ENCODE measurements at regions not wholly inside any gene's neighbourhood (a gene's known extent, or its start where the extent isn't known, plus 50 kb on each side); places are given as distances from the start of the nearest gene placed in this dataset.
A peak's percentile ranks its signal among the peaks of the same experiment; 100 is the strongest.

- no peak for DNase-seq (ENCODE audit: low read depth)
- Histone ChIP-seq H3K36me3 (ENCODE audit: control insufficient read depth, insufficient read depth, low read length, severe bottlenecking) (no peaks in the 10 kb centered on the region), H3K27me3 (replicated peaks; ENCODE audit: control insufficient read depth, insufficient read depth, low read length) (peaks cover 3% of the 10 kb centered on the region), H3K4me3 (ENCODE audit: low read length) (peak overlapping the region; percentile 27), H3K9me3 (ENCODE audit: control insufficient read depth, low read length) (peaks cover 11% of the 10 kb centered on the region), H3K9ac (ENCODE audit: low read length) (no peak overlapping the region), H3K4me1 (ENCODE audit: control insufficient read depth, insufficient read depth, low read length) (peaks cover 15% of the 10 kb centered on the region)
Observed at GRCh38 chr18:37654034-37654433, 88.4 kb upstream of the CELF4 start.

DNA sequence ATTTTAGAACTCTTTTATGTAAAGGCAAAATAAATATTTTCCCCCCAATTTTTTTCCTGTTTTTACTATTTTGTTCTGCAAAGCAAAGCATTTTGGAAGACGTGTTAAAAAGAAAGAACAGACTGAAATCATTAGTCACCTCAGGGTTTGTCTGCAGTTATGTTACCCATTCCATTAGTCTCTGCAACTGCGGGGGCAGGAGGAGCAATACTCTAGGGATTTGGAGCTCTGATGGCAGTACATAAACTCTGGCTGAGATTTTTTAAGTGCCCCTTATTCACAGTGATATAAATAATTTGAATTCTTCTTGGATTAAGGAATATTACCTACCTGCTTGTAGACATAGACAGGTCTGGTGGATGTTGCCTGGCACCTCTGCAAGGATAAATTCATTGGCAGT lies 88.0 kb upstream of the CELF4 start:
- peak overlapping the region; percentile 27 for H3K4me3 ChIP-seq (ENCODE audit: low read length)
- H3K27me3 ChIP-seq (replicated peaks; ENCODE audit: control insufficient read depth, insufficient read depth, low read length): peaks cover 3% of the 10 kb centered on the region
- peak overlapping the region; percentile 7 for H3K9ac ChIP-seq (ENCODE audit: low read length)
- no peaks in the 10 kb centered on the region for H3K36me3 ChIP-seq (ENCODE audit: control insufficient read depth, insufficient read depth, low read length, severe bottlenecking)
- DNase-seq (ENCODE audit: low read depth): no peak
- peaks cover 15% of the 10 kb centered on the region for H3K4me1 ChIP-seq (ENCODE audit: control insufficient read depth, insufficient read depth, low read length)
- H3K9me3 ChIP-seq (ENCODE audit: control insufficient read depth, low read length): peaks cover 11% of the 10 kb centered on the region

DNA sequence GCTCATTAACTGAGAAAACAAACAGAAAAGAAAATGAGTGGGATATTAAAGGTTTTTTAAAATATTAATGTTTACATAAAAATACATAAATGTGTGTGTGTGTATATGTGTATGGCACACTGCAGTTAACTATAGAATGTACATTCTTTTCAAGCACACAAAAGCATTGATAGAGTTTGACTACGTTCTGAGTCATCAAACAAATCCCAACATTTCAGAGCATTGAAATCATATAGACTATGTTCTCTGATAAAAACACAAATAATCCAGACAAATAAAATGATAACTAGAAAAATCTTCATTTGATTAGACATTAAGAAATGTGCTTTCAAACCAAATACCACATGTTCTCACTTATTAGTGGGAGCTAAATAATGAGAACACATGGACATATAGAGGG lies 84.3 kb upstream of the CELF4 start:
- Histone ChIP-seq H3K27me3 (replicated peaks; ENCODE audit: control insufficient read depth, insufficient read depth, low read length) (no peaks in the 10 kb centered on the region), H3K4me1 (ENCODE audit: control insufficient read depth, insufficient read depth, low read length) (peaks cover 15% of the 10 kb centered on the region), H3K4me3 (ENCODE audit: low read length) (no peak overlapping the region), H3K36me3 (ENCODE audit: control insufficient read depth, insufficient read depth, low read length, severe bottlenecking) (no peaks in the 10 kb centered on the region), H3K9me3 (ENCODE audit: control insufficient read depth, low read length) (peaks cover 22% of the 10 kb centered on the region), H3K9ac (ENCODE audit: low read length) (no peak overlapping the region)
- DNase-seq (ENCODE audit: low read depth): no peak

GRCh38 chr18:37649416-37649815 lies 83.8 kb upstream of the CELF4 start:
- H3K27me3 ChIP-seq (replicated peaks; ENCODE audit: control insufficient read depth, insufficient read depth, low read length): no peaks in the 10 kb centered on the region
- H3K36me3 ChIP-seq (ENCODE audit: control insufficient read depth, insufficient read depth, low read length, severe bottlenecking): no peaks in the 10 kb centered on the region
- peaks cover 15% of the 10 kb centered on the region for H3K4me1 ChIP-seq (ENCODE audit: control insufficient read depth, insufficient read depth, low read length)

GRCh38 chr18:37641573-37641972 lies 76.0 kb upstream of the CELF4 start:
- peaks cover 42% of the 10 kb centered on the region for H3K4me1 ChIP-seq (ENCODE audit: control insufficient read depth, insufficient read depth, low read length)
- H3K9me3 ChIP-seq (ENCODE audit: control insufficient read depth, low read length): peaks cover 23% of the 10 kb centered on the region
- no peak for DNase-seq (ENCODE audit: low read depth)
- no peaks in the 10 kb centered on the region for H3K27me3 ChIP-seq (replicated peaks; ENCODE audit: control insufficient read depth, insufficient read depth, low read length)
- H3K4me3 ChIP-seq (ENCODE audit: low read length): no peak overlapping the region
- H3K9ac ChIP-seq (ENCODE audit: low read length): no peak overlapping the region
- H3K36me3 ChIP-seq (ENCODE audit: control insufficient read depth, insufficient read depth, low read length, severe bottlenecking): no peaks in the 10 kb centered on the region

More at GRCh38 chr18:37649416-37649815, 83.8 kb upstream of the CELF4 start:
- no peak for DNase-seq (ENCODE audit: low read depth)
- no peak overlapping the region for H3K4me3 ChIP-seq (ENCODE audit: low read length)
- no peak overlapping the region for H3K9ac ChIP-seq (ENCODE audit: low read length)
- peaks cover 26% of the 10 kb centered on the region for H3K9me3 ChIP-seq (ENCODE audit: control insufficient read depth, low read length)

DNA sequence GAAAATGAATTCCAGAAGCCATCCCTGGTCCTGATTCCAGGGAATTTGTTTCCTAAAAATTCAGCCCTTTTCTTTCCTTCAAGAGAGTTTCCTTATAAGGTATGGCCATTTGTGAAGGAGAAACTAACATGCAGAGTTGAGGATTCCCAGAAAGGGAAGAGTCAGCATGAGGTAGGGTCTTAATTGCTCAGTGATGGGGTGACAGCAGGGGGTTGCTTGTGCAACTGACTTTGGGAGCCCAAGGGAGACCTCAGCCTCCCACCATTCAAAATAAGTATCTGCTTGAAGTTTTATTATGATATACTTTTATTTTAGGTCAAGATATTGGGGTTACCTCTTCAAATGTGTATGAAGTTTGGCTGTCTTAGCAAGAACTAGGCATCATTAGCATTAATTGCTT lies 74.9 kb upstream of the CELF4 start:
- peak overlapping the region; percentile 21 for H3K4me3 ChIP-seq (ENCODE audit: low read length)
- H3K36me3 ChIP-seq (ENCODE audit: control insufficient read depth, insufficient read depth, low read length, severe bottlenecking): no peaks in the 10 kb centered on the region
- peaks cover 53% of the 10 kb centered on the region for H3K4me1 ChIP-seq (ENCODE audit: control insufficient read depth, insufficient read depth, low read length)
- H3K27me3 ChIP-seq (replicated peaks; ENCODE audit: control insufficient read depth, insufficient read depth, low read length): no peaks in the 10 kb centered on the region
- DNase-seq (ENCODE audit: low read depth): no peak
- peak overlapping the region; percentile 71 for H3K9ac ChIP-seq (ENCODE audit: low read length)
- H3K9me3 ChIP-seq (ENCODE audit: control insufficient read depth, low read length): peaks cover 17% of the 10 kb centered on the region

DNA sequence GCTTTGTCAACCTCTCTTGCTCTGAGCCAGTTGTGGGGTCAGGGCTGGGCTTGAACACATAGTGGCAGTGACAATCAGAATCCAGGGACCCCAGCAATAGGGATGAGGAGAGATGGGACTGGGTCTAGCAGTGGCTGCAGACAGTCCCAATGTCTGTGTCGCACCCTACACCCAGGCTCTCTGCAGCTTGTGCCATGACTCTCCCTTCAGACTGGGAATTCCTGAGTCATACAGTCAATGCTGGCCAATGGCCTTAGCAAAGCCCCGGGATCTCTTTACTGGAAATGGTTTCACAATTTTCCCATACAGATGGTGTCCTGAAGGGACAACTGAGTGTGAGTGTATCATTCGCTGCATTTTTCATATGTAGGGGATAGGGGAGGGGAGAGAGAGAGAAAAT lies 74.2 kb upstream of the CELF4 start:
- no peak for DNase-seq (ENCODE audit: low read depth)

GRCh38 chr18:37637478-37637850 lies 71.9 kb upstream of the CELF4 start:
- Histone ChIP-seq H3K9ac (ENCODE audit: low read length) (no peak overlapping the region), H3K9me3 (ENCODE audit: control insufficient read depth, low read length) (no peaks in the 10 kb centered on the region), H3K27me3 (replicated peaks; ENCODE audit: control insufficient read depth, insufficient read depth, low read length) (no peaks in the 10 kb centered on the region), H3K4me3 (ENCODE audit: low read length) (peak overlapping the region; percentile 34), H3K36me3 (ENCODE audit: control insufficient read depth, insufficient read depth, low read length, severe bottlenecking) (no peaks in the 10 kb centered on the region), H3K4me1 (ENCODE audit: control insufficient read depth, insufficient read depth, low read length) (peaks cover 69% of the 10 kb centered on the region)
- DNase-seq (ENCODE audit: low read depth): no peak

More for the DNA sequence above, 74.2 kb upstream of the CELF4 start:
- peaks cover 12% of the 10 kb centered on the region for H3K9me3 ChIP-seq (ENCODE audit: control insufficient read depth, low read length)
- peak overlapping the region; percentile 71 for H3K9ac ChIP-seq (ENCODE audit: low read length)
- H3K36me3 ChIP-seq (ENCODE audit: control insufficient read depth, insufficient read depth, low read length, severe bottlenecking): no peaks in the 10 kb centered on the region
- no peaks in the 10 kb centered on the region for H3K27me3 ChIP-seq (replicated peaks; ENCODE audit: control insufficient read depth, insufficient read depth, low read length)
- H3K4me1 ChIP-seq (ENCODE audit: control insufficient read depth, insufficient read depth, low read length): peaks cover 59% of the 10 kb centered on the region
- H3K4me3 ChIP-seq (ENCODE audit: low read length): peak overlapping the region; percentile 24

DNA sequence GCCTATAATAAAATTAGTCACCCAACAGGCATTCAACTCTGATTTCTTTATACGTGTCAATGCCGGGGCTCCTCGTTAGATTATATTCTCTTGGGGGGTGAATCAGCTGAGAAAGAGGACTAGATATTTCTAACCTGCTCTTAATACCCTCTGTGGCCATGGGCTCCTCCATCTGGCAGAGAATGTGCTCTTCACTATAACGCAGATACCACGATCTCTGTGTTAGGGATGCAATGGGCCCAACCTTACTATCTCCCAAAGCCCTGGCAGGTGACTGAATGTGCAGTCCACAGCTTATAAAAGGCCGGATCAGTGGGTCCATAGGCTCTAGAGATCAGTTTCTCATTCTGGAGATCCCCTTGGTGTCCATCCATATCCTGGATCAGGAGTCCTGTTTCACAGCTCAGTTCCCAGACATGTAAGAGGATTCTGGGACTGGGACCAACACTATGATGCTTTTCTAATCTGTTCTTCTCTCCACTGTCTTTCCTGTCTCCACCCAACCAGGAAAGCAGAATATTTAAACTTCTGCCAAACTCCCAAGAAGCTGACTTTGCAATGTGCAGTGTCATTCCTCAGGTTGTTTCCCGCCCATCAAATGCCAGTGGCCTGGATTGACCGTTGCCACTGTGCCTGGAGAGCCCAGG lies 71.4 kb upstream of the CELF4 start:
- Histone ChIP-seq H3K27me3 (replicated peaks; ENCODE audit: control insufficient read depth, insufficient read depth, low read length) (no peaks in the 10 kb centered on the region), H3K9ac (ENCODE audit: low read length) (no peak overlapping the region), H3K9me3 (ENCODE audit: control insufficient read depth, low read length) (no peaks in the 10 kb centered on the region), H3K36me3 (ENCODE audit: control insufficient read depth, insufficient read depth, low read length, severe bottlenecking) (no peaks in the 10 kb centered on the region), H3K4me3 (ENCODE audit: low read length) (peak overlapping the region; percentile 13), H3K4me1 (ENCODE audit: control insufficient read depth, insufficient read depth, low read length) (peaks cover 69% of the 10 kb centered on the region)
- no peak for DNase-seq (ENCODE audit: low read depth)

DNA sequence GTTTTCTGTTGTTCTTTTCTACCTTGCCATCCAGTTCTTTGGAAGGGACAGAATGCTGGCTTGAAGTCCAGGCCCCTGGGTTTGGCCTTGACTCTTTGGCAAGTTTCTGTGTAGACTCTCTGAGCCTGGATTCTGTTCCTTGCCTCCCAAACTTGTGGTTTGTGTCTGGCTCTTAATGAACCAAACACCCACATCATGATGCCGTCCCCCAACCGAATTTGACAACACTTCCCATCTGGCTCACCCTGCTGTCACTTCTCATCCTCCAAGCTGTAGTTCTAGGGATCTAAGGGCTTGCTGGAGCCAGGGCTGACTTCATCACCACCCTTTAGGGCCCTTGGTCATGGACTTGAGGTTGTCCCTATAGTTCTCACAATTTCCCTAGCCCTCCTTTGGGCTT lies 68.9 kb upstream of the CELF4 start:
- H3K9me3 ChIP-seq (ENCODE audit: control insufficient read depth, low read length): no peaks in the 10 kb centered on the region

GRCh38 chr18:37631422-37631821 lies 65.8 kb upstream of the CELF4 start:
- Histone ChIP-seq H3K27me3 (replicated peaks; ENCODE audit: control insufficient read depth, insufficient read depth, low read length) (no peaks in the 10 kb centered on the region), H3K9ac (ENCODE audit: low read length) (no peak overlapping the region), H3K4me3 (ENCODE audit: low read length) (no peak overlapping the region), H3K9me3 (ENCODE audit: control insufficient read depth, low read length) (no peaks in the 10 kb centered on the region), H3K4me1 (ENCODE audit: control insufficient read depth, insufficient read depth, low read length) (peaks cover 26% of the 10 kb centered on the region), H3K36me3 (ENCODE audit: control insufficient read depth, insufficient read depth, low read length, severe bottlenecking) (no peaks in the 10 kb centered on the region)
- no peak for DNase-seq (ENCODE audit: low read depth)

More for the DNA sequence above, 68.9 kb upstream of the CELF4 start:
- Histone ChIP-seq H3K4me1 (ENCODE audit: control insufficient read depth, insufficient read depth, low read length) (peaks cover 56% of the 10 kb centered on the region), H3K4me3 (ENCODE audit: low read length) (peak overlapping the region; percentile 3), H3K27me3 (replicated peaks; ENCODE audit: control insufficient read depth, insufficient read depth, low read length) (no peaks in the 10 kb centered on the region), H3K9ac (ENCODE audit: low read length) (peak overlapping the region; percentile 17), H3K36me3 (ENCODE audit: control insufficient read depth, insufficient read depth, low read length, severe bottlenecking) (no peaks in the 10 kb centered on the region)
- no peak for DNase-seq (ENCODE audit: low read depth)

DNA sequence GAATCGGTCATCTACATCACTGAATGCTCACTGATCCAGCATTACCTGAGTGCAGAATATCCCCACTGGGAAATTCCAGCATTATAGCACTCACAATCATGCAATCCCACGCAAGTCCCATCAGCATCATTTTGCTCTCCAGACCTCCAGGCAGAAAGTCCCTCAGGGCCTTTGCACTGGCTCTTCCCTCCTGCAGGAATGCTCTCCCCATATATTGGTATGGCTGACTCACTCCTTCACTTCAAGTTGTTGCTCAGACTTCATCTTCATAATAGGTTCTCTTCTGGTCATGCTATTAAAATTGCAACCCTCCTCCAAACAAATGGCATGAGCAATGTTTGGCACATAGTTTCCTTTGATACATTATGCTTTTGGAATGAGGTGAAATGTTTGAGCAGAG lies 64.7 kb upstream of the CELF4 start:
- Histone ChIP-seq H3K9me3 (ENCODE audit: control insufficient read depth, low read length) (no peaks in the 10 kb centered on the region), H3K9ac (ENCODE audit: low read length) (no peak overlapping the region), H3K4me3 (ENCODE audit: low read length) (no peak overlapping the region), H3K36me3 (ENCODE audit: control insufficient read depth, insufficient read depth, low read length, severe bottlenecking) (no peaks in the 10 kb centered on the region), H3K27me3 (replicated peaks; ENCODE audit: control insufficient read depth, insufficient read depth, low read length) (no peaks in the 10 kb centered on the region), H3K4me1 (ENCODE audit: control insufficient read depth, insufficient read depth, low read length) (peaks cover 15% of the 10 kb centered on the region)
- DNase-seq (ENCODE audit: low read depth): no peak
